RKO (cell line): ENCODE measurements at regions not wholly inside any gene's neighbourhood (a gene's known extent, or its start where the extent isn't known, plus 50 kb on each side); places are given as distances from the start of the nearest gene placed in this dataset.

Experiments
- DNase-seq: peaks from one replicate; pipeline ENCODE4 v3.0.0-alpha.2; 2016; ENCODE audit warnings: low spot score

DNA sequence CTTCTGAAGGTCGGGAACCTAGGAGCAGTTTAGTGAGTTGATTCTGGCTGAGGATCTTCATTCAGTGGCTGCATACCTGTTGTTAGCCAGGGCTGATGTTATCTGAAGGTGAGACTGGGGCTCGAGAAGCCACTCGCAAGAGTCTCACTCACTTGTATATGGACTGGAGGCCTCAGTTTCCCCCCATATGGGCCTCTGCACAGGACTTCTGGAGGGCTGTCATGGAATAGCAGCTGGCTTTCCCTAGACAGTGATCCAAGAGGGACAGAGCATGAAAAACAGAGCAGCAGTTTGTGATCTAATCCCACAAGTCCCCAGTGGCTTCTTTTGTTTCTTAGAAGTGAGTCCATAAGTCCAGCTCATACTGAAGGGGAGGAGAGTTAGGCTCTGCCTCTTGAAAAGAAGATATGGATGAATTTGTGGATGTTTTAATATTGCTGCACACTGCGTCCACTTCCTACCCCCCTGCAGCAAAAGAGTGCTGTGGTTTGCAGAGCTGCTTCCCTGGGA is 623.4 kb downstream of the CDH26 start:
- DNase-seq, result no peak

- DNase-seq, result peak; percentile 46
These were observed 625.5 kb downstream of the CDH26 start for GRCh38 chr20:60583741-60584140.

- DNase-seq, result peak; percentile 51
These were observed 626.0 kb downstream of the CDH26 start for GRCh38 chr20:60584221-60584620.

DNA sequence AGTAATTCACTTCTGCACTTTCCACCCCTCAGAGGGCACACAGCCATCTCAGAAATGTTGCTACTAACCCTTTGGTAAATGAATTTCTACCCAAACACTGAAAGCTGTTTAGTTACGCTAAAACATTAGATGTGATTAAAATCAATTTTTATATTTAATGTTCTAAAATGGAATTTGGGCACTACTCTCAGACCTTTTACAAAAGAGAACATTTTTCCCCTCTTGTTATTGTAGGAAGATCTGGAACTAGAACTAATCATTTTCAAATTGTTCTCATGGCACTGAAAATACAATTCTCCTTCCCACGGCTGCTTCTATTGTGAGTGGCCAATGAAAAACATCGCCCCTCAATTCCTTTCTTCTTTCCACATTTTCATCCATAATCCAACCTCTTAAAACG is 627.4 kb downstream of the CDH26 start:
- no peak for DNase-seq

DNA sequence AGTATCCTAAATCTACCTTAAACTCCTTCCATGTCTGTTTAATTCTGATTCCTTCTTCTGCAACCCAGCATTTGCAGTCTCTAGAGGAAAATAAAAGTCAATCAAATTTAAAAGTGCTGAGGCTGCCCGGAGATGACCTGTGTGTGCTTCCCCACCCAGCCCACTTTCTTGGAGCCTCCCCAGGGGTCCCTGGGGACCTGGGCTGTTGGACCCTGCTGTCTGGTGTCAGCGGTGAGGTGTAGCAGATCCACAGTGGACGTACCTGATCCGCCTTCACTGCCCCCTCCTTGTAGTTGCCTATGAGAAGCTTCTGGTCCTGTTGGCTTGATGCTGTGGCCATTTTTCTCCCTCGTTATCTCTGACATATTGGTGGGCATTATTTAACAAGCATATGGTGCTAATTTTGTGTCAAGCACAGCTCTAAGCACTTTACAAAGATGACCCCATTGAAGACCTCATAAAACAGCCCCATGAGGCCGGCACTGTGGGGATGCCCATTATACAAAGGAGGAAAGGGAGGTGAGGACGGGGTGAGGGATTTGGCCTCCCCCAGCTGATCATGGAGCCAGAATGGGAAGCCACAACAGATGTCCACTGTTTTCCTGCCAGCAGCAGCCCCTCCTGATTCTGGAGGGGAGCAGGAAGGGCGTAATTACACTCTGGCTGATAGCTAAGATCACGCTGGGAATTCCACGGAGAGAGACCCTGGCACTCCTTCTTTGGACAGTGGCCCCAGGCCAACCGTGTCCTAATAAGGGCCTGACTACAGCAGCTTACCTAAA is 628.2 kb downstream of the CDH26 start:
- DNase-seq, result no peak

DNA sequence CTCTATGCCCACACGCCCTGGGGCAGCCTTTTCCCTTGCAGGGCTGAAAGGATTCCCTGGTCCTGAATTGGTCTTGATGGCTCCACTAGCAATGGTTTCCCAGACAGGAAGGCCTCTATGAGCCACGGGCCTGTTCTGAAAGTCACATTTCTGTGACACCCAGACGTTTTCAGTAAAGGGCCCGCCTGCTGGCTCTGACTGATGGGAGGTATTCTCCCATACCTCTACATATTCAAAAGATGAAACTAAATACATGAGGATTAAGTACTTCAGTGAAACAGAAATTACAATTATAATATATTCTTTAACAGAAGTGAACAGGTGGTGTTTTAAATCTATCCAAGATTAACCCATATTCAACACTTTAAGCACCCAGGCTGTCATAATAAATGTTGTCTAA is 629.8 kb downstream of the CDH26 start:
- no peak for DNase-seq

GRCh38 chr20:60589623-60590022 is 631.4 kb downstream of the CDH26 start:
- DNase-seq, result peak; percentile 52

DNA sequence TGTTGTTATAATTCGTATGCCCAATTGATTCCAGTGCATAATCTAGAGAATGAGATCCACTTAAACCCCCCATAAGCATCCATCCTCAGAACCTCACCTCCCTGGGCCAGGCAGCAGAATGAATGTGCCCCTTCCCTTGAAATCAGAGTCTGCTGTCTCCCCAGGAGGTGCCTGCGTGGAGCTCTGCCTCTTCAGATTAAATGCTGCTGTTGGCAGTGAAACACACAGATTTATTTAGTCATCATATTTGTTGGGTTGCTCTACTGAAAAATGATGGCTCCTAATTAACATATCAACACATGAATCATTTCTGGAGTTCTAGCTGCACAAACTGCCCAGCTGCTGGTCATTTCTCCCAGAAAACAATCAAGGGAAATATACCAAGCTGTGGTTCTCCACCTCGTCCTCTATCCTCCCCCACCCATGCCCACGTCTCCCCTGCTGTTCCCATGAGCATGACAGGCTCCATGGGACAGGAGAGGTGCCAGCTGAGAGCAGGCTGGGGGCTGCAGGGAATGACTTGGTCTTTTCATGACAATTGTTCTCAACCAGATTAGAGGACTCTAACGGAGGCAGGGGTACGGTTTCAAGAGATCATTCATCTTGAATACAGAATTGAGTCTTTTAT is 633.1 kb downstream of the CDH26 start:
- no peak for DNase-seq

DNA sequence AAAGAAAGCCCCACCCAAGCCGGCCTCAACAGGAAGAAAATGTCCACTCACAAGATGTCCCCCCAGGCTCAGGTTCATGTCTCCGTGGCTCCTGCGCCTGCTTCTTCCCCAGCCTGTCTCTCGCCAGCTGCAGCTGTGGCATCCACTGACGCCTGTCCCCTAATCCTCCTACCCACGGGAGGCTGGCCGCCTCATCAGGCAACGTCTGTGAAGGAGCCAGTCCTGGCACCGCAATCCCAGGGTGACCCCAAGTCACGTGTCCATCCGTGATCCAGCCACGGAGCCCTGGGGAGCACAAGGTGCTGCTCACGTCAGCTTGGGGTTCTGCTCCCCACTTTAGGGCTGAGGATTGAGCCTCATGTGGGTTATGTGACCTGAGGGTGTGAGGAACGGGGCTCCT is 640.3 kb downstream of the CDH26 start:
- DNase-seq, result no peak

DNA sequence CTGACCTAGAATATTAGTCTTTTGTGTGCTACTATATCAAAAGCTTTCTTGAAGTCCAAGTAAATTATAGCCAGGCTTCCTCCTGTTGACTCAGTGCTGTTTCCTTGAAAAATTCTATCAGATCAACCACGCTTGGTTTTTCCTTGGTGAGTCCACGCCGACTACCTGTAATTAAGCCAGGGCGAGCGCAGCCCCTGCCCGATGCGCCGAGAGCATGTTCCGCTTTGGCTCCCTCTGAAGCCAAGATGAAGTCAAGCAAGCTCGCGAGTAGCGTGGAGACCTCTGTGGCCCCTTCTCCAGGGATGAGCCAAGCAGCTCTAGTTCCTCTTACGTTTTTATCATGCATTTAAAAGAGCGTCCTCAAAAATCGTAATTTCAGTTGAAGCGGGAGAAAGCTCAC is 641.2 kb downstream of the CDH26 start:
- DNase-seq, result no peak

DNA sequence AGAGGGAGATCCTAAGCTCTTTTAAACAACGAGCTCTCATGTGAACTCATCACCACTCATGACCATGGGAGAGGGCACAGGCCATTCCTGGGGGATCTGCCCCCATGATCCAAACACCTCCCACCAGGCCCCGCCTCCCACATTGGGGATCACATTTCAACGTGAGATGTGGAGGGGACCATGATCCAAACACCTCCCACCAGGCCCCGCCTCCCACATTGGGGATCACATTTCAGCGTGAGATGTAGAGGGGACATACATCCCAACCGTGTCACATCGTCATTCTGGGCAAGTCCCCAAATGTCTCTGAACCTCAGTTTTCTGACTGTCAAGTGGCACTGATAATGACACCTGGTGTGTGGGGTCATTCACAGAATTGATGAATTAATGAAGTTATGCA is 641.8 kb downstream of the CDH26 start:
- DNase-seq, result no peak

GRCh38 chr20:60624066-60624465 is 628.0 kb upstream of the CDH4 start:
- no peak for DNase-seq

- DNase-seq, result no peak
These were observed 624.1 kb upstream of the CDH4 start for GRCh38 chr20:60627751-60628565.

- no peak for DNase-seq
These were observed 623.3 kb upstream of the CDH4 start for GRCh38 chr20:60628749-60629148.

GRCh38 chr20:60629206-60629605 is 622.9 kb upstream of the CDH4 start:
- no peak for DNase-seq

GRCh38 chr20:60630609-60631008 is 621.5 kb upstream of the CDH4 start:
- DNase-seq, result no peak

GRCh38 chr20:60631585-60632287 is 620.3 kb upstream of the CDH4 start:
- DNase-seq, result no peak

- no peak for DNase-seq
These were observed 619.4 kb upstream of the CDH4 start for GRCh38 chr20:60632391-60633262.

GRCh38 chr20:60634491-60635172 is 617.4 kb upstream of the CDH4 start:
- no peak for DNase-seq

- no peak for DNase-seq
These were observed 615.6 kb upstream of the CDH4 start for GRCh38 chr20:60636417-60636816.

DNA sequence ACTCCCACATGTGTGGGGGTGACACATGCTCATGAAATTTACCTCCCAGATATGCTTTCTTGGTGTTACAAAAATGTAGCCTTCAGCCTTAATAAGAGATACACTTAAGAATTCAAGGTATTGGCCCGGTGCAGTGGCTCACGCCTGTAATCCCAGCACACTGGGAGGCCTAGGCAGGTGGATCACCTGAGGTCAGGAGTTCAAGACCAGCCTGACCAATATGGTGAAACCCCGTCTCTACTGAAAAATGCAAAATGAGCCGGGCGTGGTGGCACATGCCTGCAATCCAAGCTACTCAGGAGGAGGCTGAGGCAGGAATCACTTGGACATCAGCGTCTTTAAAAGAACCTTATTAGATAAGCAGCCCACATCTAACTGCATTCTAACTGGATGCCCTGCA is 614.3 kb upstream of the CDH4 start:
- DNase-seq, result no peak
